Ovary (tissue), 7 donors: ENCODE measurements at regions not wholly inside any gene's neighbourhood (a gene's known extent, or its start where the extent isn't known, plus 50 kb on each side); places are given as distances from the start of the nearest gene placed in this dataset.

ENCODE experiments used
- DNase-seq, 5 donors: peaks; one replicate each; pipeline ENCODE4 v3.0.0-alpha.2; 2019 to 2020
- H3K27ac ChIP-seq, 2 donors: fragments of 200-600 bp; one replicate each; pipeline versions ENCODE4 v1.5.1 to v1.8.0; 2019 to 2022
- H3K27me3 ChIP-seq: fragments of 200-600 bp; one replicate; pipeline ENCODE4 v1.8.0; 2022
- H3K36me3 ChIP-seq: fragments of 200-600 bp; sonication (generic); one replicate; pipeline ENCODE4 v1.5.1; 2019
- H3K4me1 ChIP-seq: one replicate; pipeline ENCODE4 v1.8.1; 2013; ENCODE audit warnings: mild to moderate bottlenecking, moderate library complexity; ENCODE audit not compliant: insufficient read depth
- H3K4me3 ChIP-seq: fragments of 200-600 bp; sonication (generic); one replicate; pipeline ENCODE4 v1.5.1; 2017
- H3K9me3 ChIP-seq, 2 donors: fragments of 200-600 bp in 1 of 2; sonication (generic) in 1 of 2; one replicate each; pipeline versions ENCODE4 v1.5.1 to v1.8.1; 2013 to 2019; ENCODE audit warnings: mild to moderate bottlenecking in 1 of 2, moderate library complexity in 1 of 2
- EP300 ChIP-seq: sonication (generic); formaldehyde crosslinking; IDR thresholded peaks from one replicate; pipeline ENCODE4 v1.6.1; 2017; ENCODE audit warnings: antibody characterized with exemption
- POLR2A ChIP-seq: fragments of 450-650 bp; IDR thresholded peaks from one replicate; pipeline ENCODE4 v1.6.1; 2017; ENCODE audit warnings: antibody characterized with exemption, mild to moderate bottlenecking, moderate library complexity
- WGBS, 3 donors: extraction: QIAGEN DNeasy Blood & Tissue Kit in 1 of 3; methylation state at CpG; one replicate each; pipeline versions ENCODE4 v1.1.5 to v1.1.7; 2013 to 2017; 5-methylcytosine and 5-hydroxymethylcytosine counted together
- intact Hi-C, 4 donors: fragments of 100-400 bp; cut with DNase I; formaldehyde crosslinking; loops; one replicate each; pipeline versions ENCODE4 v1.11.0 to v1.15.1; 2022 to 2023
- TF ChIP-seq, protein P1 (sequence below), 3 donors: fragments of 450-650 bp in 2 of 3; fragments of 200-600 bp in 1 of 3; IDR thresholded peaks; one replicate each; pipeline versions ENCODE4 v1.5.1 to v1.8.0; 2016 to 2022; ENCODE audit warnings: antibody characterized with exemption in 3 of 3, mild to moderate bottlenecking in 1 of 3
- donor health status: DM: no; HTN: no; CAD: no; lungs with moderate emphysema.
- donor health status: DM: no; HTN: no; CAD: no.
- donor health status: Bipolar disorder and iron deficiency.
- donor health status: DM: no; HTN: no; CAD: no.
- donor health status: DM: yes; HTN: yes; CAD: no.

DNA sequence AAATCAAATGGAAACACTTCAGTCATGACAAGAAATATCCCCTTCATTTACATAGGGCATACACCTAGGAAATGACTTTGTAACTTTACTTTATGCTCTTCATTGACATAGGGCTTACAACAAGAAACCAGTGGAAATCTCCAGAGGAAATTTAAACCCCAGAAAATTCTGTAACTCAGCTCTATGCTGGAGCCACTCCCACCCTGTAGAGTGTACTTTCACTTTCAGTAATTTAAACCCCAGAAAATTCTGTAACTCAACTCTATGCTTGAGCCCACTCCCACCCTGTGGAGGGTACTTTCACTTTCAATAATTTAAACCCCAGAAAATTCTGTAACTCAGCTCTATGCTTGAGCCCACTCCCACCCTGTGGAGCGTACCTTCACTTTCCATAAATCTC, 987.1 kb upstream of the CADM2 start:
- intact Hi-C loops: no loop called here
- Histone ChIP-seq H3K4me1 (no peaks in the 10 kb centered on the region), H3K27ac (no peak overlapping the region), H3K4me3 (no peak overlapping the region), H3K27me3 (no peaks in the 10 kb centered on the region), H3K36me3 (no peaks in the 10 kb centered on the region), H3K9me3 (no peaks in the 10 kb centered on the region)
- no peak for DNase-seq
- 78 to 88% (median 80%) methylated on average over 1 of the region's 1 CpG for WGBS, 3 donors
- TF ChIP-seq EP300: no peak

DNA sequence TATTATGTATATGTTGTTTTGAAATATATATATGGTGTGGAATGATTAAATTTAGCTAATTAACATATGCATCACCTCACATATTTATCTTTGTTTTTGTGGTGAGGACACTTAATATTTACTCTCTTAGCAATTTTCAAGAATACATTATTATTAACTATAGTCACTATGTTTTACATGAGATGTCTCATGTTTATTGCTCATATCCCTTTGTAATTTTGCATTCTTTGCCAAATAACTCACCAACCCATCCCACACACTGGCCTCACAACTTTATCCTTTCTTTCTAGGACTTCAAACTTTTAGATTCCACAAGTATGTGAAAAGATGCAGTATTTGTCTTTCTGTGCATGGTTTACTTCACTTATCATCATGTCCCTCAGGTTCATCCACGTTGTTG, 950.2 kb upstream of the CADM2 start:
- TF ChIP-seq, protein P1, sequence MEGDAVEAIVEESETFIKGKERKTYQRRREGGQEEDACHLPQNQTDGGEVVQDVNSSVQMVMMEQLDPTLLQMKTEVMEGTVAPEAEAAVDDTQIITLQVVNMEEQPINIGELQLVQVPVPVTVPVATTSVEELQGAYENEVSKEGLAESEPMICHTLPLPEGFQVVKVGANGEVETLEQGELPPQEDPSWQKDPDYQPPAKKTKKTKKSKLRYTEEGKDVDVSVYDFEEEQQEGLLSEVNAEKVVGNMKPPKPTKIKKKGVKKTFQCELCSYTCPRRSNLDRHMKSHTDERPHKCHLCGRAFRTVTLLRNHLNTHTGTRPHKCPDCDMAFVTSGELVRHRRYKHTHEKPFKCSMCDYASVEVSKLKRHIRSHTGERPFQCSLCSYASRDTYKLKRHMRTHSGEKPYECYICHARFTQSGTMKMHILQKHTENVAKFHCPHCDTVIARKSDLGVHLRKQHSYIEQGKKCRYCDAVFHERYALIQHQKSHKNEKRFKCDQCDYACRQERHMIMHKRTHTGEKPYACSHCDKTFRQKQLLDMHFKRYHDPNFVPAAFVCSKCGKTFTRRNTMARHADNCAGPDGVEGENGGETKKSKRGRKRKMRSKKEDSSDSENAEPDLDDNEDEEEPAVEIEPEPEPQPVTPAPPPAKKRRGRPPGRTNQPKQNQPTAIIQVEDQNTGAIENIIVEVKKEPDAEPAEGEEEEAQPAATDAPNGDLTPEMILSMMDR (IDR thresholded peaks at IDR 0.05): no peak
- TF ChIP-seq POLR2A (no peak), EP300 (no peak)
- no peak for DNase-seq
- Histone ChIP-seq H3K4me3 (no peak overlapping the region), H3K27me3 (no peaks in the 10 kb centered on the region), H3K27ac (no peak overlapping the region), H3K36me3 (no peaks in the 10 kb centered on the region), H3K9me3 (no peaks in the 10 kb centered on the region), H3K4me1 (no peaks in the 10 kb centered on the region)
- WGBS, 3 donors: 13 to 44% (median 37%) methylated on average over 1 of the region's 1 CpG
- intact Hi-C loops: no loop called here

DNA sequence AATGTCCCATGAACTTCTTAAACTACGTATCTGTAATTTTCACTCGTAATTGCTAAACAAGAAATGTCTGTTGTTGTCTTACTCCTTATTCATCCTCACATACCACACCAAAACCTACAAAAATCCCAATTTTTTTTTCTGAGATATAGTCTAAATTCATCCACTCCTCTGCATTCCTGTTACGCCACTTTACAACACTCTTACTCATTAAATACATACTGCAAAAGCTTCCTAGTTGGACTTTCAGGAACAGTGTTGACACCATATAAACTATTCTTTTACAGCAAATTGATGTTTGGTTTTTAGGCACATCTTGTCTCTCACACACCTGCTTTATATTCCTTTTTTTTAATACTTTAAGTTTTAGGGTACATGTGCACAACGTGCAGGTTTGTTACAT, 934.9 kb upstream of the CADM2 start:
- Histone ChIP-seq H3K4me1 (no peaks in the 10 kb centered on the region), H3K36me3 (no peaks in the 10 kb centered on the region), H3K27me3 (no peaks in the 10 kb centered on the region), H3K27ac (no peak overlapping the region), H3K4me3 (no peak overlapping the region), H3K9me3 (no peaks in the 10 kb centered on the region)
- intact Hi-C loops: no loop called here
- 79 to 88% (median 85%) methylated on average over 4 of the region's 4 CpGs for WGBS, 3 donors
- DNase-seq: no peak
- TF ChIP-seq POLR2A (no peak), EP300 (no peak)
- TF ChIP-seq, protein P1 (IDR thresholded peaks at IDR 0.05): no peak

DNA sequence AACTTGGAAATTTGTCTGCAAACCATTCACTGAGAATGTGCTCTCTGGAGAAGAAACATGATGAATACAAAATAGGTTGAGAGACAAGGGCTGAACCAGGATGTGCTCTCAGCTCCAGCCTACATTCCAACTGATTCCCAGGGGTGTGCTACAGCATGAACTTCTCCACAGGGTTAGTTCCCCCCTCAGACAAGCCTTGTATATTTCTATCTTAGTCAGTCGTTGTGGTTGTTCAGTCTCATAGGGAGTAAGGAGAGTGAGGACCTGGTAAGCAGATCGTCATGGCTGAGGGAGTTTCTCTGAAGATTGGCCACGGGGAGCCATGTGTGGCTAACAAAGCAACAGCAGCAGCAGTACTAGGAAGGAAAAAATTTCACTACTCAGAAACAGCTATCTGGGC, 919.7 kb upstream of the CADM2 start:
- 33 to 56% (median 35%) methylated on average over 3 of the region's 3 CpGs for WGBS, 3 donors

DNA sequence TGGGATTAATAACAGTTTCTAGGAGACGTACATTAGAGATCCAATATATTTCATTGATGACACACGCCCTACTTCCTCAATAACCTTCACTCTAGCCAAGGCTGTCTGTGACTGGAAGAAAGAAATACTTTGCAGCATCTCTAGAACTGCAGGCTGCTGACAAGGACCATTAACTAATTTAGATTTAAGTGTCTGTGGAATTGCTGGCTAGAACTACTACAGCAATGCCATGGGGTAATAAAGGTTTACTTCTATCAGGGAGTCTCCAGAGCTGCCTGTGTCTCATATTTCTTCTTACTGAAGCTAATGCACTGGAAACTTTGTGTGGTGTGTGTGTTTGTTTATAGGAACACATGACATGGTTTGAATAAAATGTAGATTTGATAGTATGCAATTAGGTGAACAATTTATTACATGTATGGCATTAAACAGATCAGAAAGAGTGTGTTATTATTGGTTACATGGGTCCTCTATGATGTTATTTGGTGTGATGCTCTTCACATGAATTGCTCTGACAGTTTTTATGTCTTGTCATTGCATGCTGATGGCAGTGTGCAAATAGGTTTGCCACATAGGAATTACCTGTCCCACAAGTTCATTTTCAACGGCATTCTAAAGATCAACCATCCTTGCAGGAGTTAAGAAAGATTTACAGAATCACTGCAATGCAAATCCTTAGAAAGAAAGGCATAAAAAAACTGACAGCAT, 916.2 kb upstream of the CADM2 start:
- whole genome bisulfite sequencing, 3 donors: 32 to 68% (median 56%) methylated on average over 3 of the region's 3 CpGs
- intact Hi-C loops: no loop called here
- no peak for TF ChIP-seq EP300
- TF ChIP-seq, protein P1 (IDR thresholded peaks at IDR 0.05): no peak
- no peak for TF ChIP-seq POLR2A

More for the DNA sequence above, 919.7 kb upstream of the CADM2 start:
- H3K4me1 ChIP-seq: no peaks in the 10 kb centered on the region
- no peak overlapping the region for H3K4me3 ChIP-seq
- no peaks in the 10 kb centered on the region for H3K9me3 ChIP-seq
- no peaks in the 10 kb centered on the region for H3K36me3 ChIP-seq
- H3K27me3 ChIP-seq: no peaks in the 10 kb centered on the region
- H3K27ac ChIP-seq: no peak overlapping the region
- intact Hi-C loops: no loop called here
- DNase-seq: no peak
- TF ChIP-seq, protein P1 (IDR thresholded peaks at IDR 0.05): no peak
- TF ChIP-seq EP300 (no peak), POLR2A (no peak)

More for the DNA sequence above, 916.2 kb upstream of the CADM2 start:
- Histone ChIP-seq H3K27me3 (no peaks in the 10 kb centered on the region), H3K36me3 (no peaks in the 10 kb centered on the region), H3K4me1 (no peaks in the 10 kb centered on the region), H3K27ac (no peak overlapping the region), H3K9me3 (no peaks in the 10 kb centered on the region), H3K4me3 (no peak overlapping the region)
- DNase-seq: no peak
